ENCODE measurements at regions not wholly inside any gene's neighbourhood (a gene's known extent, or its start where the extent isn't known, plus 50 kb on each side); places are given as distances from the start of the nearest gene placed in this dataset.

- no peak for DNase-seq
- intact Hi-C loops (cut with DNase I; ENCODE audit: low total_unique reads) = no loop called here
- H3K4me3 ChIP-seq = no peak overlapping the region
Measured at GRCh38 chrX:13876652-13877051, 59.8 kb upstream of the GPM6B start.

GRCh38 chrX:13875572-13875971 lies 58.7 kb upstream of the GPM6B start:
- H3K27ac ChIP-seq = no peak overlapping the region
- H3K27me3 ChIP-seq = no peaks in the 10 kb centered on the region
- TF ChIP-seq CTCF (IDR thresholded peaks at IDR 0.05) = no peak
- H3K4me1 ChIP-seq = no peaks in the 10 kb centered on the region
- H3K4me3 ChIP-seq = no peak overlapping the region
- no peak for DNase-seq
- no peaks in the 10 kb centered on the region for H3K36me3 ChIP-seq
- H3K9me3 ChIP-seq = no peaks in the 10 kb centered on the region
- intact Hi-C loops (cut with DNase I; ENCODE audit: low total_unique reads) = no loop called here

More at GRCh38 chrX:13876652-13877051, 59.8 kb upstream of the GPM6B start:
- H3K27ac ChIP-seq = no peak overlapping the region
- TF ChIP-seq CTCF (IDR thresholded peaks at IDR 0.05) = no peak
- no peaks in the 10 kb centered on the region for H3K4me1 ChIP-seq
- no peaks in the 10 kb centered on the region for H3K27me3 ChIP-seq
- no peaks in the 10 kb centered on the region for H3K36me3 ChIP-seq
- no peaks in the 10 kb centered on the region for H3K9me3 ChIP-seq

- H3K27me3 ChIP-seq = no peaks in the 10 kb centered on the region
- TF ChIP-seq CTCF (IDR thresholded peaks at IDR 0.05) = no peak
- H3K4me3 ChIP-seq = no peak overlapping the region
- no peaks in the 10 kb centered on the region for H3K4me1 ChIP-seq
- H3K36me3 ChIP-seq = no peaks in the 10 kb centered on the region
- no peaks in the 10 kb centered on the region for H3K9me3 ChIP-seq
- intact Hi-C loops (cut with DNase I; ENCODE audit: low total_unique reads) = no loop called here
- no peak overlapping the region for H3K27ac ChIP-seq
- DNase-seq = no peak
Measured at GRCh38 chrX:13868591-13868990, 51.7 kb upstream of the GPM6B start.
